Loucy (cell line): ENCODE measurements at regions not wholly inside any gene's neighbourhood (a gene's known extent, or its start where the extent isn't known, plus 50 kb on each side); places are given as distances from the start of the nearest gene placed in this dataset.

Experiments
- H2AFZ ChIP-seq: fragments of 200-600 bp; sonication (generic); 2 replicates; pipeline ENCODE4 v1.6.0; 2016; ENCODE audit warnings: antibody characterized with exemption, mild to moderate bottlenecking, low read length, moderate library complexity
- H3F3A ChIP-seq: fragments of 200-600 bp; 2 replicates; pipeline ENCODE4 v1.6.0; 2016; ENCODE audit warnings: antibody characterized with exemption, low read depth, mild to moderate bottlenecking
- H3K27me3 ChIP-seq: fragments of 200-600 bp; sonication (generic); 2 replicates; pipeline ENCODE4 v1.6.1; 2014; ENCODE audit warnings: low read length, mild to moderate bottlenecking; ENCODE audit not compliant: insufficient read depth, poor library complexity, severe bottlenecking
- H3K36me3 ChIP-seq: fragments of 200-600 bp; sonication (generic); 2 replicates; pipeline ENCODE4 v1.6.1; 2016; ENCODE audit warnings: low read length; ENCODE audit not compliant: insufficient read depth
- H3K4me1 ChIP-seq: fragments of 200-600 bp; sonication (generic); 2 replicates; pipeline ENCODE4 v1.5.1; 2014; ENCODE audit warnings: low read length, mild to moderate bottlenecking; ENCODE audit not compliant: insufficient read depth, poor library complexity, severe bottlenecking
- H3K4me2 ChIP-seq: fragments of 200-600 bp; sonication (generic); 2 replicates; pipeline ENCODE4 v1.6.0; 2014; ENCODE audit warnings: antibody characterized with exemption, low read length, low read depth, mild to moderate bottlenecking; ENCODE audit not compliant: poor library complexity, severe bottlenecking
- H3K4me3 ChIP-seq: fragments of 200-600 bp; sonication (generic); 2 replicates; pipeline ENCODE4 v1.5.1; 2014; ENCODE audit warnings: low read length, mild to moderate bottlenecking, mixed read lengths; ENCODE audit not compliant: poor library complexity, severe bottlenecking
- H3K79me2 ChIP-seq: fragments of 200-600 bp; sonication (generic); 2 replicates; pipeline ENCODE4 v1.6.1; 2014; ENCODE audit warnings: low read length; ENCODE audit not compliant: insufficient read depth
- H3K9ac ChIP-seq: fragments of 200-600 bp; sonication (generic); 2 replicates; pipeline ENCODE4 v1.6.0; 2014; ENCODE audit warnings: mild to moderate bottlenecking, low read depth, low read length, moderate library complexity; ENCODE audit not compliant: poor library complexity, severe bottlenecking
- H3K9me2 ChIP-seq: fragments of 200-600 bp; sonication (generic); replicated peaks from 2 replicates; pipeline ENCODE4 v1.6.1; 2016; ENCODE audit warnings: low read depth, low read length, mixed read lengths
- H3K9me3 ChIP-seq: fragments of 200-600 bp; sonication (generic); 2 replicates; pipeline ENCODE4 v1.6.1; 2014; ENCODE audit warnings: mild to moderate bottlenecking, antibody characterized with exemption, low read length, low read depth; ENCODE audit not compliant: insufficient read depth
- H4K20me1 ChIP-seq: fragments of 200-600 bp; sonication (generic); 2 replicates; pipeline ENCODE4 v1.6.0; 2014; ENCODE audit warnings: antibody characterized with exemption, low read length, mild to moderate bottlenecking; ENCODE audit not compliant: insufficient read depth, poor library complexity, severe bottlenecking
- EZH2phosphoT487 ChIP-seq: fragments of 200-600 bp; IDR thresholded peaks from 2 replicates; pipeline ENCODE4 v1.6.1; 2018; ENCODE audit warnings: antibody characterized with exemption, mild to moderate bottlenecking, moderate library complexity, borderline replicate concordance
- TF ChIP-seq, protein P1 (sequence below): fragments of 200-600 bp; sonication (generic); conservative IDR thresholded peaks from 2 replicates; pipeline ENCODE4 v1.5.1; 2014; ENCODE audit warnings: mild to moderate bottlenecking, antibody characterized with exemption, low read length

DNA sequence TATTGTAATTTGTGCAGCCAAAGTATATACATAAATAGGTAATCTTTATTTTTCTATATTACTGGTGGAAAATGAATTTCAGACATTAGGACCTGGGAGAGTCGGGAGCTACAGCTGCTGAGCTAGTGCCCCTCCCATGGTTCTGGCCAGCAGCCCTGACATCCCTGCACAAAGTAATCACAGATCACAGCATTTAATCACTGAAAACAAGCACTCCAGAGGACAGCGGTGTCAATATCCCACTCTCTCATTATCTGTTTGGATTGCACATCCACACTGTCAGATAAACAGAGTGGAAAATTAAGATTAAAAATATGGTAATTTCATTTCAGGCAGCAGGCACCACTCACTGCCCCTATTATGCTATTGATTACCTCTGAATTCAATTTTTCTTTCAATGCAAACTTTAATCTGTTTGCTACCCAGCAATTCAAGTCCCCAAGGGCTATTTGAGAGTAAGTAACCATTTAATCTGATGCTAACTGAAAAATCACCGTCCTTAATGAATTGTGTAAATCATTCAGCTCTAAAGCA, 254.1 kb upstream of the SOX21 start:
- Histone ChIP-seq H3K9me2 (no peaks in the 10 kb centered on the region), H3K4me1 (no peaks in the 10 kb centered on the region), H3K79me2 (no peaks in the 10 kb centered on the region), H4K20me1 (no peaks in the 10 kb centered on the region), H3K9ac (no peak overlapping the region), H3K9me3 (no peaks in the 10 kb centered on the region), H3K36me3 (no peaks in the 10 kb centered on the region), H3K4me3 (no peak overlapping the region), H3F3A (no peaks in the 10 kb centered on the region), H3K27me3 (no peaks in the 10 kb centered on the region), H3K4me2 (no peak overlapping the region), H2AFZ (no peak overlapping the region)
- TF ChIP-seq EZH2phosphoT487: no peak
- TF ChIP-seq, protein P1, sequence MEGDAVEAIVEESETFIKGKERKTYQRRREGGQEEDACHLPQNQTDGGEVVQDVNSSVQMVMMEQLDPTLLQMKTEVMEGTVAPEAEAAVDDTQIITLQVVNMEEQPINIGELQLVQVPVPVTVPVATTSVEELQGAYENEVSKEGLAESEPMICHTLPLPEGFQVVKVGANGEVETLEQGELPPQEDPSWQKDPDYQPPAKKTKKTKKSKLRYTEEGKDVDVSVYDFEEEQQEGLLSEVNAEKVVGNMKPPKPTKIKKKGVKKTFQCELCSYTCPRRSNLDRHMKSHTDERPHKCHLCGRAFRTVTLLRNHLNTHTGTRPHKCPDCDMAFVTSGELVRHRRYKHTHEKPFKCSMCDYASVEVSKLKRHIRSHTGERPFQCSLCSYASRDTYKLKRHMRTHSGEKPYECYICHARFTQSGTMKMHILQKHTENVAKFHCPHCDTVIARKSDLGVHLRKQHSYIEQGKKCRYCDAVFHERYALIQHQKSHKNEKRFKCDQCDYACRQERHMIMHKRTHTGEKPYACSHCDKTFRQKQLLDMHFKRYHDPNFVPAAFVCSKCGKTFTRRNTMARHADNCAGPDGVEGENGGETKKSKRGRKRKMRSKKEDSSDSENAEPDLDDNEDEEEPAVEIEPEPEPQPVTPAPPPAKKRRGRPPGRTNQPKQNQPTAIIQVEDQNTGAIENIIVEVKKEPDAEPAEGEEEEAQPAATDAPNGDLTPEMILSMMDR: no peak

DNA sequence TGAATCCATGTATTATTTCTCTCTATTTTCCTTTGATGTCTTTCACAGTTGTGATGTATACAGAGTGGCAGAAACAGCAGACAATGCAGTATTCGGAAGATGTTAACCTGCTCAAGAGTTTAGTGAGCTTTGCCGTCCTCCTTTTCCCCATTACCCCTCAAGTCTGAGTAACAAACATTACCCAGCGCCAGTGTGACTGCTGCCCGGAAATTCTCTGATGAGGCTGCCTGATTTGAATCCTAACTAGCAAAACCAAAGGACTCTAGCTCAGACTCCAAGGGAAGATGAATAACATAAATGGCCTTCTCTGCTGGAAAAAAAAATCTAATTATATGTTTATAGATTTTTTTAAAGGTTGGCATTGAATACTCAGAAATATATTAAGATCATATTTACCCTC, 247.3 kb upstream of the SOX21 start:
- Histone ChIP-seq H3K4me3 (no peak overlapping the region), H3K4me2 (no peak overlapping the region), H3K79me2 (no peaks in the 10 kb centered on the region), H3K9me2 (no peaks in the 10 kb centered on the region), H3K9ac (no peak overlapping the region), H4K20me1 (no peaks in the 10 kb centered on the region), H3K27me3 (no peaks in the 10 kb centered on the region), H3K36me3 (no peaks in the 10 kb centered on the region), H3F3A (no peaks in the 10 kb centered on the region), H3K9me3 (no peaks in the 10 kb centered on the region), H3K4me1 (no peaks in the 10 kb centered on the region), H2AFZ (no peak overlapping the region)
- no peak for TF ChIP-seq EZH2phosphoT487
- TF ChIP-seq, protein P1: no peak

DNA sequence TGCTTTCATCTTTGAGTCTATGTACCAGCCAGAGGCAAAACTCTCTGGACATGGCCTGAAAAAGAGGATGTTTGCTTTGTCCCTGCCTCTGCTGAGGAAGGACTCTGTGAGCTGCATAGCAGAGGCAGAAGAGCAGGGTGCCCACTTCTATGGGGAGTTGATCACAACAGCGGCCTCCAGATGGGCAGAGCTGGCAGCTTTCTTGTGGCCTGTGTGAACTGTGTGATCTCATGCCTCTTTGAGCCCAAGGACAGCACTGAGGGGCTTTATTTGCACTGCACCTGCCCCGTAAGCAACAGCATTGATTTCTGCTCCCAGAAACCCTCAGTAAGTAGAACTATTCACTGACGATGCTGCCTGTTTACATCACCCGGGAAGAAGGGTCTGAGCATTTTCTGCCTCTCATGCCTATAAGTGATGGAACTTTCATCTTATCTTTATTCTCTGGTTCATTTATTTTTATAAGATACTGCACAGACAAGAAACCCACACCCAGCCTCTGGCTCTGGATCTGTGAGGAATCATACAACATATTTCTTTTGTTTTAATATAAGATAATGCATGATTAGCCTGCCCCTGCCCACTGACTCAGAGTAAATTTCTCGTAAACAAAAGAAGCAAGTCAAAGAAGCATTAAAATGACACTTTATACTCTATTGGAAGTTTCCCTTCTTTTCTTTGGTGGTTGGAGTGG, 244.2 kb upstream of the SOX21 start:
- Histone ChIP-seq H3K4me2 (no peak overlapping the region), H3K9me2 (no peaks in the 10 kb centered on the region), H3K4me1 (no peaks in the 10 kb centered on the region), H3K9me3 (no peaks in the 10 kb centered on the region), H3K79me2 (no peaks in the 10 kb centered on the region), H3K36me3 (no peaks in the 10 kb centered on the region), H3K27me3 (no peaks in the 10 kb centered on the region), H3K9ac (no peak overlapping the region), H4K20me1 (no peaks in the 10 kb centered on the region), H3F3A (no peaks in the 10 kb centered on the region), H3K4me3 (no peak overlapping the region), H2AFZ (no peak overlapping the region)
- no peak for TF ChIP-seq EZH2phosphoT487
- TF ChIP-seq, protein P1: no peak
